K562 (cell line): ENCODE measurements at regions not wholly inside any gene's neighbourhood (a gene's known extent, or its start where the extent isn't known, plus 50 kb on each side); places are given as distances from the start of the nearest gene placed in this dataset.

Source experiments
- ARHGAP35 ChIP-seq: fragments of 450-650 bp; IDR thresholded peaks from 2 replicates; pipeline ENCODE4 v1.6.1; 2018; ENCODE audit not compliant: partially characterized antibody
- ATF3 ChIP-seq, 2 experiments: fragments of 450-650 bp in 1 of 2; sonication (generic) in 1 of 2; formaldehyde crosslinking in 1 of 2; IDR thresholded peaks in 1 of 2; conservative IDR thresholded peaks in 1 of 2; 2 replicates each; pipeline versions ENCODE4 v1.6.1 to v1.8.1; 2016 to 2023; ENCODE audit warnings: mild to moderate bottlenecking in 2 of 2, moderate library complexity in 2 of 2, inconsistent platforms in 1 of 2, missing genetic modification reagents in 1 of 2
- CBFA2T2 ChIP-seq: fragments of 450-650 bp; conservative IDR thresholded peaks from 2 replicates; pipeline ENCODE4 v1.6.1; 2017; ENCODE audit warnings: mild to moderate bottlenecking
- CEBPZ ChIP-seq: fragments of 150-350 bp; IDR thresholded peaks from 2 replicates; pipeline ENCODE4 v1.6.1; 2014; ENCODE audit warnings: low read depth, mild to moderate bottlenecking, low read length, borderline replicate concordance
- HDAC3 ChIP-seq: fragments of 450-650 bp; IDR thresholded peaks from 2 replicates; pipeline ENCODE4 v1.6.1; 2018; ENCODE audit warnings: borderline replicate concordance, mild to moderate bottlenecking, moderate library complexity; ENCODE audit not compliant: partially characterized antibody
- KLF13 ChIP-seq: fragments of 450-650 bp; IDR thresholded peaks from 2 replicates; pipeline ENCODE4 v1.6.1; 2016; ENCODE audit warnings: missing genetic modification characterization, low read depth, mild to moderate bottlenecking, missing compliant biosample characterization, moderate library complexity, borderline replicate concordance
- MLLT1 ChIP-seq, 2 experiments: fragments of 450-650 bp; IDR thresholded peaks; 2 replicates each; pipeline ENCODE4 v1.6.1; 2016
- PBX2 ChIP-seq, 2 experiments: IDR thresholded peaks in 1 of 2; conservative IDR thresholded peaks in 1 of 2; 2 replicates each; pipeline ENCODE4 v1.6.1; 2016; ENCODE audit warnings: low read depth in 2 of 2, mild to moderate bottlenecking in 1 of 2, missing compliant biosample characterization in 1 of 2, missing genetic modification characterization in 1 of 2, moderate library complexity in 1 of 2
- STAT6 ChIP-seq: sonication (generic); formaldehyde crosslinking; IDR thresholded peaks from 2 replicates; pipeline ENCODE4 v1.8.1; 2023; ENCODE audit warnings: mild to moderate bottlenecking, missing genetic modification reagents
- ZNF134 ChIP-seq: fragments of 250-450 bp; sonication (Bioruptor Pico); conservative IDR thresholded peaks from 2 replicates; pipeline ENCODE4 v1.4.0; 2020
- ZNF24 ChIP-seq: fragments of 450-650 bp; IDR thresholded peaks from 2 replicates; pipeline ENCODE4 v1.6.1; 2016
- TF ChIP-seq, protein P1 (sequence below): sonication (generic); IDR thresholded peaks from 2 replicates; pipeline ENCODE4 v1.6.1; 2016

GRCh38 chr3:10760199-10760598 is 55.8 kb upstream of the SLC6A11 start (continued):
- TF ChIP-seq CEBPZ (no peak), HDAC3 (no peak), ZNF134 (CRISPR knock-in tag) (no peak), KLF13 (tag) (no peak), ARHGAP35 (no peak), CBFA2T2 (no peak), STAT6 (CRISPR knock-in tag) (no peak), ATF3 (IDR thresholded peaks at IDR 0.05) (no peak), ATF3 (CRISPR knock-in tag; conservative IDR thresholded peaks at IDR 0.05) (no peak), ZNF24 (no peak), PBX2 (CRISPR knock-in tag; IDR thresholded peaks at IDR 0.05; ENCODE audit: low read depth) (no peak), PBX2 (tag; conservative IDR thresholded peaks at IDR 0.05; ENCODE audit: low read depth) (no peak), MLLT1 (IDR thresholded peaks at IDR 0.05) (peak in 1 of 2 experiments; percentile 75; a peak in 2 of 4 replicates)
- TF ChIP-seq, protein P1, sequence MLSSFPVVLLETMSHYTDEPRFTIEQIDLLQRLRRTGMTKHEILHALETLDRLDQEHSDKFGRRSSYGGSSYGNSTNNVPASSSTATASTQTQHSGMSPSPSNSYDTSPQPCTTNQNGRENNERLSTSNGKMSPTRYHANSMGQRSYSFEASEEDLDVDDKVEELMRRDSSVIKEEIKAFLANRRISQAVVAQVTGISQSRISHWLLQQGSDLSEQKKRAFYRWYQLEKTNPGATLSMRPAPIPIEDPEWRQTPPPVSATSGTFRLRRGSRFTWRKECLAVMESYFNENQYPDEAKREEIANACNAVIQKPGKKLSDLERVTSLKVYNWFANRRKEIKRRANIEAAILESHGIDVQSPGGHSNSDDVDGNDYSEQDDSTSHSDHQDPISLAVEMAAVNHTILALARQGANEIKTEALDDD = no peak
